IPS-20b (cell line): ENCODE measurements at regions not wholly inside any gene's neighbourhood (a gene's known extent, or its start where the extent isn't known, plus 50 kb on each side); places are given as distances from the start of the nearest gene placed in this dataset.

Source experiments
- H3K27ac ChIP-seq: one replicate; pipeline ENCODE4 v1.5.1; 2013; ENCODE audit warnings: low read length
- H3K27me3 ChIP-seq: 2 replicates; pipeline ENCODE4 v1.6.1; 2013; ENCODE audit warnings: mild to moderate bottlenecking, low read length, inconsistent platforms; ENCODE audit not compliant: insufficient read depth
- H3K36me3 ChIP-seq: 2 replicates; pipeline ENCODE4 v1.6.1; 2013; ENCODE audit warnings: low read depth, mild to moderate bottlenecking, inconsistent platforms, low read length, moderate library complexity; ENCODE audit not compliant: insufficient read depth
- H3K4me1 ChIP-seq: 2 replicates; pipeline ENCODE4 v1.6.1; 2013; ENCODE audit warnings: mild to moderate bottlenecking, control low read depth, inconsistent platforms, low read length, moderate library complexity; ENCODE audit not compliant: insufficient read depth
- H3K4me3 ChIP-seq: 2 replicates; pipeline ENCODE4 v1.5.1; 2013; ENCODE audit warnings: mild to moderate bottlenecking, low read length, inconsistent platforms
- H3K9ac ChIP-seq: 2 replicates; pipeline ENCODE4 v1.6.1; 2013; ENCODE audit warnings: low read depth, mild to moderate bottlenecking, inconsistent platforms, low read length, moderate library complexity
- H3K9me3 ChIP-seq: 2 replicates; pipeline ENCODE4 v1.6.1; 2013; ENCODE audit warnings: mild to moderate bottlenecking, low read depth, low read length, inconsistent platforms; ENCODE audit not compliant: insufficient read depth

GRCh38 chr7:1359681-1360485 is 99.4 kb downstream of the MICALL2 start:
- H3K9ac ChIP-seq = no peak overlapping the region
- no peaks in the 10 kb centered on the region for H3K9me3 ChIP-seq
- H3K36me3 ChIP-seq = no peaks in the 10 kb centered on the region
- no peak overlapping the region for H3K27ac ChIP-seq
- H3K4me1 ChIP-seq = no peaks in the 10 kb centered on the region
- no peaks in the 10 kb centered on the region for H3K27me3 ChIP-seq
- H3K4me3 ChIP-seq = no peak overlapping the region

GRCh38 chr7:1360521-1360971 is 98.7 kb downstream of the MICALL2 start:
- no peak overlapping the region for H3K4me3 ChIP-seq
- no peaks in the 10 kb centered on the region for H3K9me3 ChIP-seq
- no peaks in the 10 kb centered on the region for H3K36me3 ChIP-seq
- H3K9ac ChIP-seq = no peak overlapping the region
- no peak overlapping the region for H3K27ac ChIP-seq
- no peaks in the 10 kb centered on the region for H3K4me1 ChIP-seq
- no peaks in the 10 kb centered on the region for H3K27me3 ChIP-seq

- Histone ChIP-seq H3K9me3 (no peaks in the 10 kb centered on the region), H3K4me1 (no peaks in the 10 kb centered on the region), H3K27ac (no peak overlapping the region), H3K36me3 (no peaks in the 10 kb centered on the region), H3K9ac (no peak overlapping the region), H3K4me3 (no peak overlapping the region), H3K27me3 (0 out of 2 replicates have a peak, but pooled peaks cover 5% of the 10 kb centered on the region)
Measured at GRCh38 chr7:1361016-1361755, 98.1 kb downstream of the MICALL2 start.

- Histone ChIP-seq H3K27ac (no peak overlapping the region), H3K9ac (no peak overlapping the region), H3K4me3 (no peak overlapping the region), H3K4me1 (no peaks in the 10 kb centered on the region), H3K9me3 (no peaks in the 10 kb centered on the region), H3K27me3 (0 out of 2 replicates have a peak, but pooled peaks cover 6% of the 10 kb centered on the region), H3K36me3 (no peaks in the 10 kb centered on the region)
Measured at GRCh38 chr7:1361756-1362125, 97.5 kb downstream of the MICALL2 start.

- H3K27me3 ChIP-seq = peaks cover 10% of the 10 kb centered on the region; the same call in 1 of the 2 replicates
Measured at GRCh38 chr7:1362301-1362700, 97.0 kb downstream of the MICALL2 start.

GRCh38 chr7:1364068-1364905 is 95.0 kb downstream of the MICALL2 start:
- Histone ChIP-seq H3K4me1 (no peaks in the 10 kb centered on the region), H3K9me3 (no peaks in the 10 kb centered on the region), H3K27me3 (peaks cover 27% of the 10 kb centered on the region), H3K4me3 (no peak overlapping the region), H3K9ac (no peak overlapping the region), H3K27ac (no peak overlapping the region), H3K36me3 (no peaks in the 10 kb centered on the region)

More at GRCh38 chr7:1362301-1362700, 97.0 kb downstream of the MICALL2 start:
- Histone ChIP-seq H3K9ac (no peak overlapping the region), H3K36me3 (no peaks in the 10 kb centered on the region), H3K9me3 (no peaks in the 10 kb centered on the region), H3K27ac (no peak overlapping the region), H3K4me1 (no peaks in the 10 kb centered on the region), H3K4me3 (no peak overlapping the region)

- no peak overlapping the region for H3K9ac ChIP-seq
- no peaks in the 10 kb centered on the region for H3K9me3 ChIP-seq
- H3K36me3 ChIP-seq = no peaks in the 10 kb centered on the region
- no peak overlapping the region for H3K4me3 ChIP-seq
- no peak overlapping the region for H3K27ac ChIP-seq
- no peaks in the 10 kb centered on the region for H3K4me1 ChIP-seq
- peaks cover 31% of the 10 kb centered on the region for H3K27me3 ChIP-seq
Measured at GRCh38 chr7:1364906-1365570, 94.2 kb downstream of the MICALL2 start.

- no peaks in the 10 kb centered on the region for H3K9me3 ChIP-seq
- no peak overlapping the region for H3K4me3 ChIP-seq
- H3K27ac ChIP-seq = no peak overlapping the region
- no peaks in the 10 kb centered on the region for H3K4me1 ChIP-seq
- no peak overlapping the region for H3K9ac ChIP-seq
- no peaks in the 10 kb centered on the region for H3K36me3 ChIP-seq
- H3K27me3 ChIP-seq = peaks cover 39% of the 10 kb centered on the region
Measured at GRCh38 chr7:1365846-1366245, 93.4 kb downstream of the MICALL2 start.

- Histone ChIP-seq H3K4me1 (no peaks in the 10 kb centered on the region), H3K36me3 (no peaks in the 10 kb centered on the region), H3K4me3 (no peak overlapping the region), H3K9me3 (no peaks in the 10 kb centered on the region), H3K27ac (no peak overlapping the region), H3K9ac (no peak overlapping the region), H3K27me3 (peaks cover 44% of the 10 kb centered on the region)
Measured at GRCh38 chr7:1366801-1367405, 92.4 kb downstream of the MICALL2 start.

- no peak overlapping the region for H3K27ac ChIP-seq
- peaks cover 47% of the 10 kb centered on the region for H3K27me3 ChIP-seq
- H3K4me1 ChIP-seq = no peaks in the 10 kb centered on the region
- no peaks in the 10 kb centered on the region for H3K9me3 ChIP-seq
- no peak overlapping the region for H3K4me3 ChIP-seq
- H3K36me3 ChIP-seq = no peaks in the 10 kb centered on the region
- no peak overlapping the region for H3K9ac ChIP-seq
Measured at GRCh38 chr7:1367501-1368183, 91.6 kb downstream of the MICALL2 start.
